HuH-7 (cell line): ENCODE measurements at regions not wholly inside any gene's neighbourhood (a gene's known extent, or its start where the extent isn't known, plus 50 kb on each side); places are given as distances from the start of the nearest gene placed in this dataset.

Experiments used
- DNase-seq: peaks from one replicate; pipeline ENCODE4 v3.0.0; 2011; ENCODE audit warnings: low spot score

DNA sequence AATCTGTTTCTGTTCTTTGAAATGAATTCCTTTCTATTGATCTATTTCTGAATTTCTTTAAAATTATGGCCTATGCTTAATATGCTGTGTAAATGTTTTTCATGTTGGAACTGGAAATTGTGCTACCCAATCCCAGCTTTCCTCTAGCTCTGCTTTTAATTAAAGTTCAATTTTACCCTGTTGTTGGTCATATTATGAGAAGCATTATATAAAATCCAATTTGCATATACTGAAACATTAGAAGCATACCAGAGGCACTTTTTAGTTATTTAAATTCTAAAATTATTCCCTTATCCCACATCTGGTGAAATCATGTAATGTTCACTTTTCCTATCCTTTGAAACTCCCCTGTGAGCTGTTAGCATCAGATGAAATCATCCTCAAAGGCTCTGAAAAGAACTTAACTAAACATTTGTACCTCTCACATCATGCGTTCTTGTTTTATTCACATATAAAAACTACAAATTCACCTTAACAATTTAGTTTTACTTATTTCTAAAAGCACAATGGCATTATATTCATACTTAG is 160.6 kb upstream of the COL21A1 start:
- no peak for DNase-seq

DNA sequence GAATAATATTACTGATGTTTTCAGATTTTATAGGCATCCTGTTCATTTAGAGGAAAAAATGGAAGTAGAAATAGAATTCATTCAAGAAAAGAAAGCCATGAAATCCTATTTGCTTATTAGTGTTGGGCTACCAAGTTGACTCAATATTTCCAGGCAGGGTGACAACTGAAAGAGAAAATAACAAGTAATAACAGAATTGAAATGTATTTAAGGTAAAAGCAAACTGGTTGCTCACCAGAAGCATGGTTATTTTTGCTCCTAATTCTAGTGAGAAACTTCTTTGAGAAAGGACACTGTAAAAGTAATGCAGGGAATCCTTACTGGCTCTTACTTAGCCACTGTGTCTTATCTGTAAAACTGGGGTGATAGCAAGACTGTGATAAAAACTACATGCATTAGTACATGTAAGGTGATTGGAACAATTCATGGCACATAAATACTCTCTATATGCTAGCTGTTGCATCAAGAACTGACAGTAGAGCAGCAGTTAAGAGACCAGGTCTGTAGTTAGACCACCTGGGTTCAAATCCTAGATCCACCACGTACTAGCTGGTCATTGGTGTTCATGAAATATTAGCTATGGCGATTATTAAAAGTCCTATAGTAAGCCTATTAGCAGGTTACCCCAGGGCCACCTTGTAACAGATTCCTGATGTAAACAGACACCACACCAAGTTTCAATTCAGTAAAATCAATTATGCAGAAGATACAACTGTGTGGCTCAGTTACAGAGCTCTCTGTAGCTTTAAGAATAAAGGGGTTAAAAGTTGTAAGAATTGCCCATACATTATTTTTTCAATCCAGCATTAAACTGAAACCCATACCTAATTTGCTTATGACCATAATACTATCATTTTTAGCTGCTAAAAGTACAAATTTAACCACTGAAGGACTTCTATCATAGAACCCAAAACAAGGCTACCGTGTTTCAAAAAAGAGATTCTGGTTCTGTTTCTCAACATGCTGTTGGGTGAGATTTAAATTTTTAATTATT is 159.2 kb upstream of the COL21A1 start:
- no peak for DNase-seq

DNA sequence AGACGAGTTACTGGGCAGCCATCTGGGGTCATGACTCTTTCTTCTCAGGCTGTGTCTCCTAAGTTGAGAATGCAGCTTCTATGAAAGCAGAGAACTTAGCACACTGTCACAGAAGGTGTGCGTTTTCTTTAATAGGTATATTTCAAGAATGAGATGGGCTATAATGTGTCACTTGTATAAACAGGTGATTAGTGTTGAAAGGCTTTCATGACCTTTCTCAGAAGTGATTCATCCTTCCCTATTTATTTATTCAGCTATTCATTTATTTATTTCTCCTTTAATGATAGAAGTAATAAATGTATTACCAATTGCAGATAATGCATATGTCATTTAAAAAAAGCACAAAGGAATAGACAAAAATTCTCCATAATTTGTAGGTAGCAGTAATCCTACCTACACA is 157.2 kb upstream of the COL21A1 start:
- DNase-seq, result no peak

DNA sequence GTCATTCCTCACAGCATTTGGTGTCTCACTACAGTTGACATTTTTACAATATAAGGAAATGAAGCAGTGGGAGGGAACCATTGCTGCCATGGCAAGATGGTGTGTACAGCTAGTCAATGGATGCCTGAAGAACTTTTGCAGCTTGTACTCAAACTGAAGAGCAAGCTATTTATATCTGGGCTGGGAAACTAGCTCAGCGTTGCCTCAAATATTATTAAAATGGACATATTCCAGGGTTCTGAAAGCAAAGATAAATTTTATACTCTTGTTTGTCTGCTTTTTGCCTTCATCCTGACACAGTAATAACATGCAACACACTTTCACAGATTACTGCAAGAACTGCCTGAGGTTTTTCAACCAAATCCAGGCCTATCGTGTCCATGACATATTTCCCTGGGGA is 156.4 kb upstream of the COL21A1 start:
- no peak for DNase-seq

DNA sequence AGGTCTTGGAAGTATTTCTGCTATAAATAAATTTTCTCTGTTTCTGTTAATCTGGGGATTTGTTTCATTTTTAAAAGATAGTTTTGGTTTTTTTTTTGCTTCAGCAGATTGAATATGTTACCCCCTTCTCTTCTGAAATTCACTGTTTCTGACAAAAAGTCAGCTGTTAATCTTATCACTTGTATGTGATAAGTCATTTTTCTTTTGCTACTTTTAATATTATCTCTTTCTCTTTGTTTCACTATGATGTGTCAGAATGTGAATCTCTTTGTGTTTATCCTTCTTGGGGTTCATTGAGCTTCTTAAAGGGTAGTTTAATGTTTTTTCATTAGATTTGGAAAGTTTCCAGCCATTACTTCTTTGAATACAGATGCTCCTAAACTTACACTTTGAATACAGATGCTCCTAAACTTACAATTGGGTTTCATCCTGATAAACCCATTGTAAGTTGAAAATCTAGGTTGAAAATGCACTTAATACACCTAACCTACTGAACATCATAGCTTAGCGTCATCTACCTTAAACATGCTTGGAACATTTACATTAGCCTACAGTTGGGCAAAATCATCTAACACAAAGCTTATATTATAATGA is 154.2 kb upstream of the COL21A1 start:
- no peak for DNase-seq

DNA sequence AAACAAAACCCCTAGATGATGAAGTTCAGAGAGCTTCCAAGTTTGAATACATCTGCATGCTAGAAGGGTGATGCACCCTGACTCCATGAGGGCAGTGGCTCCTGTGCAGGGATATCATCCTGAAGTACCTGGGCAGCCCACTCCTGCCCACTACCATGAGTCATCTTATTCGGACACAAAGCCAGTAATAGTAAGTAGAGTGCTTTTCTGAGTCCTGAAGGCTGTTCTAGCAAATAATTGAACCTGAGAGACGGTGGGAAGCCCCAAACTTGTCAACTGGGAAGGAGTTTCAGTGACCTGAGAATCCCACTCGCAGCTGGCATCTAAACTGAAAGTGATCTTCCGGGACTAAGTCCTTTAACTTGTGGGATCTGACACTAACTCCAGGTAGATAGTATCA is 152.9 kb upstream of the COL21A1 start:
- no peak for DNase-seq

DNA sequence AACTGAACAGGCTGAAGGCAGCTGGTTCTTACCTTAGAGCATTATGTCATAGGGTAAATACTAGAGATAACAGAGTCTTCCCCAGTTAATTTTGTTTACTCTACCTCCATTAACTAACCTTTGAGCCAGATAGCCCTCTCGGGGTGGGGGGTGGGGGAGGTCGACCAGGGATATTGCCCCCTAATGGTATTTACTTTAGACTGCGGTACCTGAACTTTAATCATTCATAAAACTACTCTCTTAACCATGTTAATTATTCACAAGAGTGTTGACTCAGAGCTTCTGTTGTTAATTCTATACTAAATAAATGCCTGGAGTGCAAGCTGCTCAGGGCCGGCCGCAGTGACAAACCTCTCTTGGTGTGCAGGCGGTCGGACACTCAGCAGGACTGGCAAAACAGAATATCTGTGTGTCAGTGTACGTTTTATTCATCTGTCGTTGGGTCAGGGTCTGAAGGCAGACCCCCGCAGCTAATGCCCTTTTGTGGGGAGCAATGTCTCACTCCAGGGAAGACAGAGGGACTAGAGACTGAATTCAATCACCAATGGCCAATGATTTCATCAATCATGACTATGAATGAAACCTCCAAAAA is 152.4 kb upstream of the COL21A1 start:
- DNase-seq, result no peak

DNA sequence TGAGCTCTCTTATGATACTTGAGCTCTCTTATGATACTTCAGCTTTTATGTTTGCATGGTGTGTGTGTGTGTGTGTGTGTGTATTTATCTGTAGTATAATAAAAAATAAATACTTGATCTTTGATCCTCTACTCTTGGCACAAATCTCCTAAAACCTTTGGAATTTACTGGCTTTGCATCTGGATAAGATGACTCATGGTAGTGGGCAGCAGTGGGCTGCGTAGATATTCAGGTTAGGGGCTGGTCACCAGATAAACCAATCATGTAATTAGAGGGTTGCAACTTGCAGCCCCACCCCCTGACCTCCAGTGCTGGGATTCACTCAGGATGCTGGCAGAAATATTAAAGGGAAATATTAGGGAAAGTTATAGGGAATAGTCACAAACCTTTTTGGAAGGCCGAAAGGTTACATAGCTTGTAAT is 151.9 kb upstream of the COL21A1 start:
- DNase-seq, result no peak

DNA sequence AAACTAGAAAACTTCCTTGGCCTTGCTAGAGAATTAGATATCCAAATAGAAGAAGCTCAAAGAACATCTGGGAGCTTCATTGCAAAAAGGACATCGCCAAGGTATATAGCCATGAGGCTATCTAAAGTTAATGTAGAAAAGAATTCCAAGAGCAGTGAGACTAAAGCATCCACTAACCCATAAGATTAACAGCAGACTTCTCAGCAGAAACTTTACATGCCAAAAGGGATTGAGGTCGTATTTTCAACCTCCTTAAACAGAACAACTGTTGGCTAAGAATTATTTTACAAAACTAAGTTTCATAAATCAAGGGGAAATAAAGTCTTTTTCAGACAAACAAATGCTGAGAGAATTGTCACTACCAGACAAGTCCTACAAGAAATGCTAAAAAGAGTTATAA is 149.1 kb upstream of the COL21A1 start:
- DNase-seq, result no peak

DNA sequence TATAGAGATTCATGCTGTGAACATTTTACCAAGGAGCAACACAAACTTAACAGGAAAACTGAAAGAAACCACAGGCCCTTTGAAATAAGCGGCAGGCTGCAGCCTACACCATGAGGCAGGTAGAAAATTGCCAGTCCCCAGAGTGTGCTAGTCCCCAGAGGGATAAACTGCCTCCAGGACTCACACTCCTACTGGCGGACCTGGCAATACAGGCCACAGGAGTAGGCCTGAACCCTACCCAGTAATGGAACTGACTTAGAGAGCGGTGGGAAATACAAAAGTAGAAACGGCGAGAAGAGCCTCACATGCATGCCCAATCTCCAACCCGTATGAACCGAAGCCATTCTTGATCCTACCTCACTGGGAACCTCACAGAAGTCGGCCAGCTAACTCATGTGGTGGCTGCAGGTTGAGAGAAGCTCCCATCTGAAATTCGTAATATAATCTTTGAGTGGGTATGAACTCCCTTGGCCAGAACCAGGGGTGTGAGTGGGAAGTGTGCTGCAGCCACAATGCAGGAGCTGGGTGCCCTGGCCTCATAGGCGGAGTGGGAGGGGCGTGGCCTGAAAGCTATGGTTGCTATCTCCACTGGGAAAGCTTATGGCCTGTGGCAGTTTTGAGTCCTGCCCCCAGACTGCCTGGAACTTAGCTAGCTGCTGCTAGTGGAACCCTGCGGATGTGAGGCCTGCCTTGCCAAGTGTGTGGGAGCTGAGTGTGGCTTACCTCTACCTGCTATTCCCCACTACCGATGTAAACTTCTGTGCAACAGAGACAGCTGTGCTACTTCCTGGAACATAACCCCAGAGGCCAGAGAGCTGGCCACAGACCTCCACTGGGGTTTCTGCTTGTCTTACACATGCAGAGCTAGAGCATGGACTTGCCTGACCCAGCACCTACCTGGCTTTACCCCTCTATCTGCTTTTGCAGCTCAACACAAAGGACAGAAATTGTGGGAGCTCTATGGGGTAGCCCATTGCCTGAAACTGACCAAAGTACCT is 146.5 kb upstream of the COL21A1 start:
- no peak for DNase-seq

DNA sequence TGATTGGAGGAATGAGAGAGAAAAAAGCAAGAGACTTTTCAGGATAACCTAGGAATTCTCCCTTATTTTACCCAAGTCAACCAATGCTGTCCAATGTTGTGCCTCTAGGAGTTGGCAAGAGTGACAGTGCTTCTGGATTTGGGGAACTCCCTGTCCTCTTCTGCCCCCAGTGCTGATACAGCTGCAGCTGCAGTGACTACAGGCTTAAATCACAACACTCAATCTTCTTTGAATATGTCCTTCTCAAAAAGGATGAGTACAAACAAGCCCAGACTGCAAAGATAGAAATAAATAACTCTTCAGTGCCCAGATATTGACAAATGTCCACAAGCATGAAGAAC is 141.0 kb upstream of the COL21A1 start:
- no peak for DNase-seq

DNA sequence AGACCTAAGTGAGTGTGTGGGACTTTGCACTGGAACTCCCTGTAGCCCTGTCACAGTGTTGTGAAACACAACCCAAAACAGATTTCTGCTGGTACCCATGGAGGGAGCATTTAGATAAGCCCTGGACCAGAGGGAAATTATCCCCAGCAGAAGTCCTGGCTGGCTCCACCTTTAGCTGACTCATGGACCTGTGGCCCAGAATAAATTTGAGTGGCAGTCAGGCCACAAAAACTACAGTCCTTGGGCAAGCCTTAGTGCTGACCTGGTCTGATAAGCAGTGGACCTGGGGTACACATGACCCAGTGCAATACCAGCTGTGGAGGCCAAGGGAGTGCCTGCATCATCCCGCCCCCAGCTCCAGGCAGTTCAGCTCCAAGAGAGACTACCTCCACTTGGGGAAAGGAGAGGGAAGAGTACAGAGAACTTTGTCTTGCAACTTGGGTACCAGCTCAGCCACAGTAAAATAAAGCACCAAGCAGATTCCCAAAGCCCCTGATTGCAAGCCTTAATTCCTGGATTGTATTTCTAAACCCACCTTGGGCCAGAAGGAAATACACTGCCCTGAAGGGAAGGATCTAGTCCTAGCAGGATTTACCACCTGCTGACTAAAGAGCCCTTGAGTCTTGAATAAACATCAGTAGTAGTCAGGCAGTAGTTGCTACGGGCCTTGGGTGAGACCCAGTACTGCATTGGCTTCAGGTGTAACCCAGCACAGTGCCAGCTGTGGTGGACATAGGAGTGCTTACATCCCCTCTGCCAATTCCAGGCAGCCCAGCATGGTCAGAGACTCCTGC is 140.4 kb upstream of the COL21A1 start:
- no peak for DNase-seq

DNA sequence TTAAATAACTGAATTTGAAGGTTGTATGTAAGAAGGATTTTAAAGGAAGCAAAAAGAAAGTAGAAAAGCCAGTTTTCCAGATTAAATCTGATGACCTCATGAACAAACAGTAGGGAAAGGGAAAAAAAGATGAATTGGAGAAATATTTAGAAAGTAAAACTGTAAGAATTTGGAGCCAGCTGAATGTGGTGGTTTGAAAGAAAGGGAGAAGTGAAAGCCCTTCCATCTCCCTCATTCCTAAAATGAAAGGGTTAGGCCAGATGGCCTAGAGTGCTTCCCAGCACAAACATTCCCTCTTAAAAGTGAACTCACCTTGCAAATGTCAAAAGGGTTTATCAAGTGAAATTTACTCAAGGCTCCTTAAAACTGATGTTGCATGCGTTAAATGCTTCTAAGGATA is 139.3 kb upstream of the COL21A1 start:
- DNase-seq, result no peak

DNA sequence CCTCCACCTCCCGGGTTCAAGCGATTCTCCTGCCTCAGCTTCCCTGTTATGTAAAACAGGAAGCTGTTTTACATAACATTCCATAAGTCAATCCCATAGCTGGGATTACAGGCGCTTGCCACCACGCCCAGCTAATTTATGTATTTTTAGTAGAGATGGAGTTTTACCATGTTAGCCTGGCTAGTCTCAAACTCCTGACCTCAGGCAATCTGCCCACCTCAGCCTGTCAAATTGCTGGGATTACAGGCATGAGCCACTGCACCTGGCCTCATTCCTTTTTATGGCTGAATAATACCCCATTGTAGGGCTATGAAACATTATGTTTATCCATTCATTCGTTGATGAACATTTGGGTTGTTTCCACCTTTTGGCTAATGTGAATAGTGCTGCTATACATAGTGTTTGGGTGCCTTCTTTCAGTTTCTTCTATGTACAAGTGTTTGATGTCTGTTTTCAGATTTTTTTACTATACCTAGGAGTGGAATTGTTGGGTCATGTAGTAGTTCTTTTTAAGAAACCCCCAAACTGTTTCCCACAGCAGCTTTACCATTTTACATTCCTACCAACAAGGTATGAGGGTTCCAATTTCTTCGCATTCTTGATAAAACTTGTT is 138.7 kb upstream of the COL21A1 start:
- no peak for DNase-seq

DNA sequence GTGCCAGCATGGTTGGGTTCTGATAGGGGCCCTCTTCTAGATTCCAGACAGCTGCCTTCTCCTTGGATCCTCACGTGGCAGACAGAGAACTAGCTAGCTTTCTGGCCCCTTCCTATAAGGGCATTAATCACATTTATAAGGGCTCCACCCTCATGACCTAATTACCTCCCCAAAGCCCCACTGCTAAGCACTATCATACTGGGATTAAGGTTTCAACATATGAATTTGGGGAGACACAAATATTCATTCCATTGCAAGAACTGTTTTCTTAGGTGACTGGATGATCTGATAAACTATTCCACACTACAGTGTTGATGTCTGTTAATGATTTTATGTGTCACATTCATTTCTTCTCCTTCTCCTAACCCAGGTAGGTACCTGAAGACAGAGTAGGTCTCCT is 135.8 kb upstream of the COL21A1 start:
- no peak for DNase-seq

DNA sequence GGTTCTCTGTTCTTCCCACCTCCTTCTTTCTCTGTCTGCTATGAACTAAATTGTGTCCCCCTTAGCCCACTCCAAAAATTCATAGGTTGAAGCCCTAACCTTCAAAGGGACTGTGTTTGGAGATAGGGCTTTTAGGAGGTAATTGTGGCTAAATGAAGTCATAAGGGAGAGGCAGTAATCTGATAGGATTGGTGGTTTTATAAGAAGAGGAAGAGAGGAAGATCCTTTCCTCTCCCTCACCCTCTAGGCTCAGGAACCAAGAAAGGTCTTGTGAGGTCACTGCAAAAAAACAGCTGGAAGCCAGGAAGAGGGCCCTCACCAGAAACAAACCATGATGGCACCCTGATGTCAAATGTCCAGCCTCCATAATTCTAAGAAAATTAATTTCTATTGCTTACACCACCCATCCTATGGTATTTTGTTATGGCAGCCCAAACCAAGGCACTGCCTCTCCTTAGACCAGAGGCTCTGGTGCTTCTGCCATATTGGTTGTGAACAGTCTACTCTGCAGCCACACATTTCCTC is 135.1 kb upstream of the COL21A1 start:
- no peak for DNase-seq

DNA sequence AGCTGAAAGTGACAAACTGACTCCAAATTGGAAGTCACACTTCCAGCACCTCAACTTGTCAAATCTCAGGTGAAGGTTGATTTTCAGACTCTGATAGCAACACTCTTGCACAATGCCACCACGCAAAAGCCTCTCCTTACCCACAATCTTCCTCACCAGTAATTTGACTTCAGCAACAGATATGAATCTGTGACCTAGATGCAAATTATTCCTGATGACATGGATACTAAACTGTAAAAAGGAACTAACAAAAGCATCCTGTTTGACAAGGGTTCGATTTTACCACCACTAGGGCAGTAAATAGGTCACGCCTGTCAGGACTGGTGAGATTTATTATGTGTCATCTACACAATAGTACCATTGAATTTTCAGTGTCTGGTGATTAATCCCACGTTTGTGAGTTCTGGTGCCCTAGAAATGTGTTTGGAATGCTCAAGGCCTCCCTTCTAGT is 134.4 kb upstream of the COL21A1 start:
- DNase-seq, result no peak

DNA sequence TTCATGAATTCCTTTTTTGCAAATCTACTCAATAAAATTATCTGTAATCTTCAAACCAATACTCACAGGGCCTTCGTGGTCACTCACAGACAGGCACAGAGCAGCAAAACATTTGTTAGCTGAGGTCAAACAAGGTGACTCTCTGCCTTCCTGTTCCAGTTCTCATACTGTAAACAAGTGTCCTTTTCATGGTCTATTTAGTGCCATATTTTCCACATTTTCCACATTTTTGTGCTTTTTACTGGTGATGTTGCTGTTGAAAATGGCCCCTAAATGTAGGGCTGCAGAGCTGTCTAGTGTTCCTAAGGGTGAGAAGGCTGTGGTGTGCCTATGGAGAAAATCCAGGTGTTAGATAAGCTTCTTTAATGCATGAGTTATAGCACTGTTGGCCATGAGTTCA is 133.1 kb upstream of the COL21A1 start:
- DNase-seq, result no peak

DNA sequence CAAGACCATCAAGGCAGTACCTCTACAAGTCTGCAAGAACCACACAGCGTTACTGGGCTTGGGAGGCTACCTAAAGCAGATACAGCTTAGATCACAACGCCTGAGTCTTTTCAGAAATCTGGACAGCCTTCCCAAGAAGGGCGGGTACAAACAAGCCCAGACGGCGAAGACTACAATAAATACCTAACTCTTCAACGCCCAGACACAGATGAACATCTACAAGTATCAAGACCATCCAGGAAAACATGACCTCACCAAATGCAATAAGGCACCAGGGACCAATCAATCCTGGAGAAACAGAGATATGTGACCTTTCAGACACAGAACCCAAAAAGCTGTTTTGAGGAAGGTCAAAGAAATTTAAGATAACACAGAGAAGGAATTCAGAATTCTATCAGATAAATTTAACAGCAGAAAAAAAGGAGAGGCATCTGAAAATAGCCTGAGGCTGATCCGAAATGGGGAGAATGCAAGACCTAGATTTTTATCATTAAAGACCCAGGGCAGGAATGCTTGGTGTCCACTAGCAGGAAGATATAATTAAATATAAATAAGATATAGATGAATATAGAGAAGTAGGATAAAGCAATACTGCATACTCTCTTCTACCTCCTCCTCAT is 131.7 kb upstream of the COL21A1 start:
- DNase-seq, result no peak

DNA sequence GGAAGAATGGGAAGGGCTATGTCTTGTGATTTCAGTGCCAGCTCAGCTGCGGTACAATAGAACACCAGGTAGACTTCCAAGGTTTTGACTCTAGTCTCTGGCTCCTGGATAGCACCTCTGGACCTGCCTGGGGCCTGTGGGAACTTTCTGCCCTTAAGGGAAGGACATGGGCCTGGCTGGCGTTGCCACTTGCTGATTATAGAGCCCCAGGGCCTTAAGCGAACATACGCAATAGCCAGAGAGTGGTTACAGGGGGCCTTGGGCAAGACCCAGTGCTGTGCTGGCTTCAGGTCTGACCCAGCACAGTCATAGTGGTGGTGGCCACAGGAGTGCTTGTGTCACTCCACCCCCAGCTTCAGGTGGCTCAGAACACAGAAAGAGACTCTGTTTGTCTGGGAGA is 131.1 kb upstream of the COL21A1 start:
- DNase-seq, result no peak
